Activated B cell treated with CpG ODN at 0.5 μM for 24 hours (primary cell): ENCODE measurements at regions not wholly inside any gene's neighbourhood (a gene's known extent, or its start where the extent isn't known, plus 50 kb on each side); places are given as distances from the start of the nearest gene placed in this dataset.

Experiments used
- ATAC-seq: fragments of 200-7000 bp; cut with Tn5 transposase; one replicate; pipeline ENCODE4 v1.10.0; 2021; ENCODE audit warnings: low read depth, mild to moderate bottlenecking, moderate library complexity
- CTCF ChIA-PET: fragments of 350-600 bp; sonication (Branson Sonifier 250); formaldehyde crosslinking; loops from one replicate; lab custom pipeline; 2021; ENCODE audit warnings: antibody characterized with exemption; lab: Charles Lee
- POLR2A ChIA-PET: fragments of 350-600 bp; sonication (Branson Sonifier 250); formaldehyde crosslinking; loops from one replicate; lab custom pipeline; 2021; ENCODE audit warnings: antibody characterized with exemption; lab: Charles Lee
- DNase-seq: peaks from one replicate; pipeline ENCODE4 v3.0.0; 2022
- H3K27ac Mint-ChIP-seq: one replicate; pipeline ENCODE4 v1.8.0; 2020; ENCODE audit warnings: mixed read lengths
- H3K27me3 Mint-ChIP-seq: one replicate; pipeline ENCODE4 v1.8.0; 2021; ENCODE audit warnings: mixed read lengths
- H3K36me3 Mint-ChIP-seq: one replicate; pipeline ENCODE4 v1.8.0; 2021; ENCODE audit warnings: low read depth, mixed read lengths
- H3K4me1 Mint-ChIP-seq: one replicate; pipeline ENCODE4 v1.8.0; 2021; ENCODE audit warnings: mixed read lengths
- H3K4me3 Mint-ChIP-seq: one replicate; pipeline ENCODE4 v1.8.0; 2020; ENCODE audit warnings: mild to moderate bottlenecking, mixed read lengths
- H3K9me3 Mint-ChIP-seq: one replicate; pipeline ENCODE4 v1.8.0; 2020; ENCODE audit warnings: mixed read lengths
- intact Hi-C: fragments of 100-400 bp; cut with micrococcal nuclease; formaldehyde crosslinking; loops from one replicate; pipeline ENCODE4 v1.15.1; 2024
- TF ChIP-seq, protein P1 (sequence below): fragments of 200-600 bp; IDR thresholded peaks from one replicate; pipeline ENCODE4 v1.8.0; 2022; ENCODE audit warnings: antibody characterized with exemption, mild to moderate bottlenecking

DNA sequence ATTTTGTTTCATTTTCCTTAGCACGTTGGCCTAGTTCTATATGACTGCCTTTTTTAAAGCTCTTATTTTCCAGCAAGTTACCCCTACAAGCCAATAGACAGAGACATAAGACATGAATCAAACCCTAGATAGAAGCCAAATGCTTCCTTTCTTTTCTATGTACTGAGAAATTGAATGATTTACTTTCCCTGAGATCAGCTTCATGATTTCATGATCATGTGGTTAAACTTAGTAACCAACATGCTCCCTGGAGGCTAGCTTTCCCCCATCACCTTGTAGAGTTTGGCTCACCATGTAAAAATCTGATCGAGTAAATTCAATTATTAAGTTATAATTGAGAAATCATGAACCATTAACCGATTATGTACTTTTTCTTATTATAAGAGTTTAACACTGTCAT is 148.1 kb upstream of the LRIG3 start:
- TF ChIP-seq, protein P1, sequence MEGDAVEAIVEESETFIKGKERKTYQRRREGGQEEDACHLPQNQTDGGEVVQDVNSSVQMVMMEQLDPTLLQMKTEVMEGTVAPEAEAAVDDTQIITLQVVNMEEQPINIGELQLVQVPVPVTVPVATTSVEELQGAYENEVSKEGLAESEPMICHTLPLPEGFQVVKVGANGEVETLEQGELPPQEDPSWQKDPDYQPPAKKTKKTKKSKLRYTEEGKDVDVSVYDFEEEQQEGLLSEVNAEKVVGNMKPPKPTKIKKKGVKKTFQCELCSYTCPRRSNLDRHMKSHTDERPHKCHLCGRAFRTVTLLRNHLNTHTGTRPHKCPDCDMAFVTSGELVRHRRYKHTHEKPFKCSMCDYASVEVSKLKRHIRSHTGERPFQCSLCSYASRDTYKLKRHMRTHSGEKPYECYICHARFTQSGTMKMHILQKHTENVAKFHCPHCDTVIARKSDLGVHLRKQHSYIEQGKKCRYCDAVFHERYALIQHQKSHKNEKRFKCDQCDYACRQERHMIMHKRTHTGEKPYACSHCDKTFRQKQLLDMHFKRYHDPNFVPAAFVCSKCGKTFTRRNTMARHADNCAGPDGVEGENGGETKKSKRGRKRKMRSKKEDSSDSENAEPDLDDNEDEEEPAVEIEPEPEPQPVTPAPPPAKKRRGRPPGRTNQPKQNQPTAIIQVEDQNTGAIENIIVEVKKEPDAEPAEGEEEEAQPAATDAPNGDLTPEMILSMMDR, result no peak
- ChIA-PET CTCF (no interaction called here), POLR2A (no interaction called here)
- Mint-ChIP-seq H3K4me3 (no peak overlapping the region), H3K36me3 (no peaks in the 10 kb centered on the region), H3K27ac (no peak overlapping the region), H3K9me3 (no peaks in the 10 kb centered on the region), H3K27me3 (no peaks in the 10 kb centered on the region), H3K4me1 (no peaks in the 10 kb centered on the region)
- intact Hi-C loops, result no loop called here
- DNase-seq (no peak), ATAC-seq (no peak)

DNA sequence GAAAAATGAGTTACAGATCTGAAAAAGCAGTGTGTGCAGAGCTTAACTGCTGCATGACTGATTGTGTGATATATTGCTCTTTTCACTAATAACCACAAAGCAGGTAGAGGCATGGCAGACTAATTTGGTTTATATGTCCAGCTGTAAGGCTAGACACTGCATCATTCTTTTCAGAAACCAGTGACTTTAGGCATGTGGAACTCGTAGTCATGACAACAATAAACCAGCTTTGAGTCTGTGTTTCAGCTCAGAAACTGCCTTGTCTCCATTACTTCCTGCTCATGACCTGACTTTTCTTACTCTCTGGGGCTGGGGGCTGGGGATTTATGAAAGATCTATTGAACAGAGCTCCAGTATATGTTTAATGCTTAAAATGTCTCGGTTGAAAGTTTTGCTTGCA is 146.8 kb upstream of the LRIG3 start:
- Mint-ChIP-seq H3K4me3 (no peak overlapping the region), H3K27ac (no peak overlapping the region), H3K9me3 (no peaks in the 10 kb centered on the region), H3K27me3 (no peaks in the 10 kb centered on the region), H3K36me3 (no peaks in the 10 kb centered on the region), H3K4me1 (no peaks in the 10 kb centered on the region)
- ChIA-PET CTCF (no interaction called here), POLR2A (no interaction called here)
- intact Hi-C loops, result no loop called here
- no peak for ATAC-seq
- TF ChIP-seq, protein P1, result no peak
- no peak for DNase-seq

DNA sequence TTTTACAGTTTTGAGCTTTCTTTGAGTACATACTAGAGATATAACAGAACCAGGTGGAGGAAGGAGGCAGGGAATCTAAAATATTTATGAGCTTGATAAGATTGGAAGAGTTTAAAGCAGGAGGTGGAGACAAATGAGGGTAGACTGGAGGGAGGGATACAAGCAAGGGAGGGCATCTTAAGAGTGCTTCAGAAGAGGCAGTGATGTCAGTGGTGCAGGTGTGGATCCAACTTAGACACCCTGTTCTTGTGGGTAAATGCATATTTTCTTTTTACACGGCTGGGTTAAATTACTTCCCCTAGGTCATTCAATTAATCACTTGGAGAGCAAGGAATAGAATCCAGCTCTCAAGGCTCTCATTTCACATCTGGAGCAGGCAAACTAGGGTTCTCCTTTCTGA is 146.1 kb upstream of the LRIG3 start:
- H3K9me3 Mint-ChIP-seq, result no peaks in the 10 kb centered on the region
- H3K27me3 Mint-ChIP-seq, result no peaks in the 10 kb centered on the region
- TF ChIP-seq, protein P1, result no peak
- intact Hi-C loops, result no loop called here
- no peak for DNase-seq
- H3K36me3 Mint-ChIP-seq, result no peaks in the 10 kb centered on the region
- POLR2A ChIA-PET, result no interaction called here
- CTCF ChIA-PET, result no interaction called here
- no peak overlapping the region for H3K27ac Mint-ChIP-seq
- H3K4me3 Mint-ChIP-seq, result no peak overlapping the region
- H3K4me1 Mint-ChIP-seq, result no peaks in the 10 kb centered on the region
- no peak for ATAC-seq

DNA sequence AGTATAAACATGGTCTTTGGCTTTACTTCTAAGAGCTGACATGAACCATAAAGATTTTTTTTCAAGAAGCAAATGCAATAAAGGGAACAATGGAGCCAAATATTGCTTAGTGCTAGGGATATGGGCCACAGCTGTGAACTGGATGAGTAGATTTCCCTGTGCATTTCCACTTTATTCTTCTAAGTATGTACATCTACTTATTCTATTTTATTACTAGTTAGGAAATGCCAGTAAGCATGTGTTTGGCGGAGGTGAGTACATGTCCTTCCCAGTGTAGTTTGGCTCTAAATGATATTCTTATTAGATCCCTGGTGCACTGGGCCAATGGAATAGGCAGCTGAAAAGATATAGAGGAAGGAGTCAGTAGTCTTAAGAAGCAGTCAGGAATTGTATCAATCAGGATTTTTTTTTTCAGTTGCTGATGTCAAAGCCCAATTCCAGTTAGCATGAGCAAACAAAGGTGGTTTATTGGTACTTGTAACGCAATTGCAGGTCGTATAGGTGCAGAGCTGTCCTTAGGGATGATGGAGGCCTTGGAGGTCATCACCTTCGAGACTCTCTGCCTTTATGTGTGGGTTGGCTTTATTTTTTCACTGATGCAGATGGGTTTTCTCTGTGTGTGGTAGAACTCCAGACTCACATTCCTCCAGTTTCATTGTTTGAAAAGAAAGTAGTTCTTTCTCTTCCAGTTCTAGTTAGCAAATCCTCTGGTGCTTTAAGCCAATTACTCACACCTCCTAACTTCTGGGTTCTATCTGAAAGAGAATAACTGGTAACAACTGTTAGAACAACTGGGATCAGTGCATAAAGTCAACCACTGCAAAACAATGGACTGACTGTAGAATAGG is 139.0 kb upstream of the LRIG3 start:
- Mint-ChIP-seq H3K36me3 (no peaks in the 10 kb centered on the region), H3K27ac (no peak overlapping the region), H3K4me3 (no peak overlapping the region), H3K9me3 (no peaks in the 10 kb centered on the region), H3K27me3 (no peaks in the 10 kb centered on the region), H3K4me1 (no peaks in the 10 kb centered on the region)
- intact Hi-C loops, result no loop called here
- TF ChIP-seq, protein P1, result no peak
- DNase-seq (no peak), ATAC-seq (no peak)
- POLR2A ChIA-PET, result no interaction called here
- CTCF ChIA-PET, result no interaction called here

DNA sequence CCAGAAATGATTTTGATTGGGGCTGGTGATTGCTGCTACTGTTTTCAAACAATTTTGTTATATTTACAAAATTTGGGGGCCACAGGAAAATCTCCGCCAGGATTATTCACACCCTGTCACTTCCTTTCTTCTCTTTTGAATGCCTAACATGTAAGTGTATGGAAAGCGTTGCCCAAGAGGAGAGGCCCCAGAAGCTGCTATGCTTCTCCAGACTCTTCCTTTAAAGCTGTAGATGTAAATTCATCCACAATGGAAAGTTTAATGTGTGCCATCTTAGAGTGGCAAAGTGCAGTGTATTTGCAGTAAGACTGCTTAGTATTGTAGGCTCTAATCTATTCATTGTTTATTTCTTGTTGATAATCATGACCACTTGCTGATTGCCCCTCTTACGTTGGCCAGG is 136.7 kb upstream of the LRIG3 start:
- H3K27me3 Mint-ChIP-seq, result no peaks in the 10 kb centered on the region
- no peak overlapping the region for H3K4me3 Mint-ChIP-seq
- H3K27ac Mint-ChIP-seq, result no peak overlapping the region
- DNase-seq (no peak), ATAC-seq (no peak)
- TF ChIP-seq, protein P1, result no peak
- H3K4me1 Mint-ChIP-seq, result no peaks in the 10 kb centered on the region
- H3K9me3 Mint-ChIP-seq, result no peaks in the 10 kb centered on the region
- no peaks in the 10 kb centered on the region for H3K36me3 Mint-ChIP-seq
- intact Hi-C loops, result no loop called here
- CTCF ChIA-PET, result no interaction called here
- POLR2A ChIA-PET, result no interaction called here
